Peyer's patch (tissue), 4 donors: ENCODE measurements at regions not wholly inside any gene's neighbourhood (a gene's known extent, or its start where the extent isn't known, plus 50 kb on each side); places are given as distances from the start of the nearest gene placed in this dataset.

ENCODE experiments used
- DNase-seq, 3 donors: peaks; one replicate each; pipeline ENCODE4 v3.0.0-alpha.2; 2017 to 2019
- H3K27ac ChIP-seq, 4 donors: fragments of 200-600 bp; sonication (generic); one replicate each; pipeline ENCODE4 v1.5.1; 2016 to 2019
- H3K27me3 ChIP-seq, 2 donors: fragments of 200-600 bp; sonication (generic); one replicate each; pipeline ENCODE4 v1.5.1; 2019
- H3K36me3 ChIP-seq, 3 donors: fragments of 200-600 bp; sonication (generic); one replicate each; pipeline ENCODE4 v1.5.1; 2016 to 2019
- H3K4me1 ChIP-seq, 4 donors: fragments of 200-600 bp; sonication (generic); one replicate each; pipeline ENCODE4 v1.5.1; 2016 to 2019
- H3K4me3 ChIP-seq, 4 donors: fragments of 200-600 bp; sonication (generic); 1 replicate in 3 of 4; 2 replicates in 1 of 4; pipeline ENCODE4 v1.5.1; 2016 to 2019; ENCODE audit warnings: mild to moderate bottlenecking in 1 of 4
- H3K9me3 ChIP-seq, 4 donors: fragments of 200-600 bp; sonication (generic); one replicate each; pipeline ENCODE4 v1.5.1; 2016 to 2019; ENCODE audit warnings: mild to moderate bottlenecking in 1 of 4
- CTCF ChIP-seq, 6 experiments: fragments of 450-650 bp in 4 of 6; fragments of 200-600 bp in 2 of 6; sonication (generic) in 1 of 6; IDR thresholded peaks; one replicate each; pipeline ENCODE4 v1.5.1; 2017 to 2019; ENCODE audit warnings: antibody characterized with exemption in 6 of 6, mild to moderate bottlenecking in 3 of 6, moderate library complexity in 1 of 6
- POLR2A ChIP-seq, 2 donors: fragments of 450-650 bp; IDR thresholded peaks; one replicate each; pipeline ENCODE4 v1.5.1; 2017; ENCODE audit warnings: antibody characterized with exemption in 2 of 2, mild to moderate bottlenecking in 2 of 2, moderate library complexity in 2 of 2

GRCh38 chr10:85430991-85431390 is 935.6 kb downstream of the GRID1 start:
- no peaks in the 10 kb centered on the region for H3K36me3 ChIP-seq
- TF ChIP-seq POLR2A (IDR thresholded peaks at IDR 0.05) = no peak
- TF ChIP-seq CTCF (IDR thresholded peaks at IDR 0.05) = no peak

GRCh38 chr10:85433248-85433647 is 933.3 kb downstream of the GRID1 start:
- Histone ChIP-seq H3K9me3 (no peaks in the 10 kb centered on the region), H3K4me3 (no peak overlapping the region), H3K27ac (no peak overlapping the region), H3K36me3 (no peaks in the 10 kb centered on the region), H3K4me1 (no peaks in the 10 kb centered on the region), H3K27me3 (no peaks in the 10 kb centered on the region)
- TF ChIP-seq CTCF (IDR thresholded peaks at IDR 0.05) = no peak
- no peak for TF ChIP-seq POLR2A (IDR thresholded peaks at IDR 0.05)
- DNase-seq = no peak

More at GRCh38 chr10:85430991-85431390, 935.6 kb downstream of the GRID1 start:
- no peak for DNase-seq
- Histone ChIP-seq H3K9me3 (no peaks in the 10 kb centered on the region), H3K27ac (no peak overlapping the region), H3K4me3 (no peak overlapping the region), H3K27me3 (no peaks in the 10 kb centered on the region), H3K4me1 (no peaks in the 10 kb centered on the region)

GRCh38 chr10:85444868-85445267 is 921.7 kb downstream of the GRID1 start:
- Histone ChIP-seq H3K4me3 (no peak overlapping the region), H3K27ac (no peak overlapping the region), H3K9me3 (no peaks in the 10 kb centered on the region), H3K4me1 (no peaks in the 10 kb centered on the region), H3K36me3 (no peaks in the 10 kb centered on the region), H3K27me3 (no peaks in the 10 kb centered on the region)
- no peak for DNase-seq
- no peak for TF ChIP-seq CTCF (IDR thresholded peaks at IDR 0.05)
- TF ChIP-seq POLR2A (IDR thresholded peaks at IDR 0.05) = no peak

- H3K27ac ChIP-seq = no peak overlapping the region
- no peaks in the 10 kb centered on the region for H3K27me3 ChIP-seq
- H3K9me3 ChIP-seq = no peaks in the 10 kb centered on the region
- no peak for DNase-seq
- H3K36me3 ChIP-seq = no peaks in the 10 kb centered on the region
- TF ChIP-seq CTCF (IDR thresholded peaks at IDR 0.05) (no peak), POLR2A (IDR thresholded peaks at IDR 0.05) (no peak)
- no peak overlapping the region for H3K4me3 ChIP-seq
- H3K4me1 ChIP-seq = no peaks in the 10 kb centered on the region
Observed at GRCh38 chr10:85445702-85446101, 920.9 kb downstream of the GRID1 start.

GRCh38 chr10:85446827-85447226 is 919.8 kb downstream of the GRID1 start:
- Histone ChIP-seq H3K36me3 (no peaks in the 10 kb centered on the region), H3K27me3 (no peaks in the 10 kb centered on the region), H3K4me3 (no peak overlapping the region), H3K4me1 (no peaks in the 10 kb centered on the region), H3K27ac (no peak overlapping the region), H3K9me3 (no peaks in the 10 kb centered on the region)
- TF ChIP-seq CTCF (IDR thresholded peaks at IDR 0.05) = no peak
- TF ChIP-seq POLR2A (IDR thresholded peaks at IDR 0.05) = no peak
- no peak for DNase-seq

- no peaks in the 10 kb centered on the region for H3K9me3 ChIP-seq
- H3K4me1 ChIP-seq = no peaks in the 10 kb centered on the region
- H3K27me3 ChIP-seq = no peaks in the 10 kb centered on the region
- no peaks in the 10 kb centered on the region for H3K36me3 ChIP-seq
- TF ChIP-seq POLR2A (IDR thresholded peaks at IDR 0.05) (no peak), CTCF (IDR thresholded peaks at IDR 0.05) (no peak)
- no peak overlapping the region for H3K27ac ChIP-seq
- no peak overlapping the region for H3K4me3 ChIP-seq
- DNase-seq = no peak
Observed at GRCh38 chr10:85447690-85448089, 918.9 kb downstream of the GRID1 start.
